ENCODE measurements at regions not wholly inside any gene's neighbourhood (a gene's known extent, or its start where the extent isn't known, plus 50 kb on each side); places are given as distances from the start of the nearest gene placed in this dataset.

DNA sequence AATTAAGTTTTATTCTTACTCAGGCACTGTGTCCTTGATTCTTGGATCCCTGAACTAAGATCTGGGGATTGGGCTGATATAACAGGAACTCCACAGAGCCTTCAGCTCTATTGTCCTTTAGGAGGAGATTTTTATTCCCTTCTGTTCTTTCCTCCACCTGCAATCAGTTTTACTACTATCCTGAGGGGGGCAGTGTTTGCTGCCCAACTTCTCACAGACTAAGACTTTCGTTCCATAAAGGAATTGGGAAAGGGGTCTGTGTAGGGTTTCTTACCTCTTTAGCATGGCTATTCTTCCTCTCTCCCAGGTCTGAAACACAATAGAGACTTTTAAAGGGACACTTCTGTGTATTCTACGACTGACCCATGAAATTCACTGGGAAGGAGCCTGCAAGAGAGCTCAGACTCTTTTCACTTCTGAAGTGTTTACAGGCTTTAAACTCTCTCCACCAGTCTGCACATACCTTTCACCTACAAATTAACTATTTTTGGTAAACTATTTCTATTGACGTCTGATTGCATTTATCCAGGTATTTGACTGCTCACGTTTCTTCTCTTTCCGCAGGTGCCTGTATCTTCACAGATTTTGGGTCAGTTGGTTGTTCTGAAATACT is 103.3 kb upstream of the DEPDC1 start:
- TF ChIP-seq, protein P1, sequence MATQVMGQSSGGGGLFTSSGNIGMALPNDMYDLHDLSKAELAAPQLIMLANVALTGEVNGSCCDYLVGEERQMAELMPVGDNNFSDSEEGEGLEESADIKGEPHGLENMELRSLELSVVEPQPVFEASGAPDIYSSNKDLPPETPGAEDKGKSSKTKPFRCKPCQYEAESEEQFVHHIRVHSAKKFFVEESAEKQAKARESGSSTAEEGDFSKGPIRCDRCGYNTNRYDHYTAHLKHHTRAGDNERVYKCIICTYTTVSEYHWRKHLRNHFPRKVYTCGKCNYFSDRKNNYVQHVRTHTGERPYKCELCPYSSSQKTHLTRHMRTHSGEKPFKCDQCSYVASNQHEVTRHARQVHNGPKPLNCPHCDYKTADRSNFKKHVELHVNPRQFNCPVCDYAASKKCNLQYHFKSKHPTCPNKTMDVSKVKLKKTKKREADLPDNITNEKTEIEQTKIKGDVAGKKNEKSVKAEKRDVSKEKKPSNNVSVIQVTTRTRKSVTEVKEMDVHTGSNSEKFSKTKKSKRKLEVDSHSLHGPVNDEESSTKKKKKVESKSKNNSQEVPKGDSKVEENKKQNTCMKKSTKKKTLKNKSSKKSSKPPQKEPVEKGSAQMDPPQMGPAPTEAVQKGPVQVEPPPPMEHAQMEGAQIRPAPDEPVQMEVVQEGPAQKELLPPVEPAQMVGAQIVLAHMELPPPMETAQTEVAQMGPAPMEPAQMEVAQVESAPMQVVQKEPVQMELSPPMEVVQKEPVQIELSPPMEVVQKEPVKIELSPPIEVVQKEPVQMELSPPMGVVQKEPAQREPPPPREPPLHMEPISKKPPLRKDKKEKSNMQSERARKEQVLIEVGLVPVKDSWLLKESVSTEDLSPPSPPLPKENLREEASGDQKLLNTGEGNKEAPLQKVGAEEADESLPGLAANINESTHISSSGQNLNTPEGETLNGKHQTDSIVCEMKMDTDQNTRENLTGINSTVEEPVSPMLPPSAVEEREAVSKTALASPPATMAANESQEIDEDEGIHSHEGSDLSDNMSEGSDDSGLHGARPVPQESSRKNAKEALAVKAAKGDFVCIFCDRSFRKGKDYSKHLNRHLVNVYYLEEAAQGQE (IDR thresholded peaks at IDR 0.05), result no peak
- no peak for TF ChIP-seq YY1 (IDR thresholded peaks at IDR 0.05)
- TF ChIP-seq, protein P2, sequence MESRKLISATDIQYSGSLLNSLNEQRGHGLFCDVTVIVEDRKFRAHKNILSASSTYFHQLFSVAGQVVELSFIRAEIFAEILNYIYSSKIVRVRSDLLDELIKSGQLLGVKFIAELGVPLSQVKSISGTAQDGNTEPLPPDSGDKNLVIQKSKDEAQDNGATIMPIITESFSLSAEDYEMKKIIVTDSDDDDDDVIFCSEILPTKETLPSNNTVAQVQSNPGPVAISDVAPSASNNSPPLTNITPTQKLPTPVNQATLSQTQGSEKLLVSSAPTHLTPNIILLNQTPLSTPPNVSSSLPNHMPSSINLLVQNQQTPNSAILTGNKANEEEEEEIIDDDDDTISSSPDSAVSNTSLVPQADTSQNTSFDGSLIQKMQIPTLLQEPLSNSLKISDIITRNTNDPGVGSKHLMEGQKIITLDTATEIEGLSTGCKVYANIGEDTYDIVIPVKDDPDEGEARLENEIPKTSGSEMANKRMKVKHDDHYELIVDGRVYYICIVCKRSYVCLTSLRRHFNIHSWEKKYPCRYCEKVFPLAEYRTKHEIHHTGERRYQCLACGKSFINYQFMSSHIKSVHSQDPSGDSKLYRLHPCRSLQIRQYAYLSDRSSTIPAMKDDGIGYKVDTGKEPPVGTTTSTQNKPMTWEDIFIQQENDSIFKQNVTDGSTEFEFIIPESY (IDR thresholded peaks at IDR 0.05), result no peak
